ENCODE measurements at regions not wholly inside any gene's neighbourhood (a gene's known extent, or its start where the extent isn't known, plus 50 kb on each side); places are given as distances from the start of the nearest gene placed in this dataset.
"Not testable (repeated sequence)": the region's sequence is repeated elsewhere in the genome, so short reads cannot be mapped to it uniquely, and the experiment has no call there.

DNA sequence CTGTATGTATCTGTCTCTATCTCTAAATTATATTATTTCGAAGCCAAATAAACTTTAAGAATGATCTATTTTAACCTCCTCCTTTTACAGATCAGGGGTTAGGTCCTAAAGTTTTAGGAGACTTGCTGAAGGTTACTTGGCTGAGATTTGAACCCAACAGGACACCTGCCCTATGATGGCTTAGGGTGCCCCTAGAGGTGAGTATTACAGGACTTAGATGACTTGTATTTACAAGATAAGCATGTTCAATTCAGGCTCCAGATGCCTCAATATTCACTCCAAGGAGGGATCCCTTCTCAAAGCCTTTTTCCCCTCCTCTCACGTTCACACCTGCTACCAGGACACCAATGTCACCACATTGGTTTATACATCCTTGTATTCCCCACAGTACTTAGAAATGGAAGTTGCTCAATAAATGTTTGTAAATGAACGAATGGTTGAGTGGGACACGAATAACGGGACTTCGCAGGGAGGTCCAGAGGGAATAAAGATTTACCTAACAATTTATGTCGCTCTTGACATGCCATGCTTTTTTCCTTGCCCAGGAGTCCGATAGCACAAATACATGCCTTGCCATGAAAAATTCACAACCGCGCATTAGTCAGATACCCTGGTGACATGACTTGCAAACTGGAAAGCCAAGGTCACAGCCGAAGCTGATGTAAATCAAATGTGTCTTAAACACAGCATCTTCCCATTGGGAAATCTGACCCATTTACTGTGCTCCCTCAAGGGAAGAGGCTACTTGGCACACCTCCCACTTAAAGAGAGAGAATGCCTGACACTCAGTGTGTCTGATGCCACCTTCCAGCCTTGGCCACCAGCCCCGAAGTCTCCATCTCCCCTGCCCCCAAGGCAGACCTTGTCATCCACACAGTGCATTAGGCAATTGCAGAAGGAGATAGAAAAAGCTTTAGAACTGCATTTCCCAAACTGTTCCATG, 872.2 kb upstream of the AUTS2 start:
- intact Hi-C loops (cut with DNase I): no loop called here
- Histone ChIP-seq H3K27ac (no peak overlapping the region), H3K36me3 (no peaks in the 10 kb centered on the region), H3K9me3 (no peaks in the 10 kb centered on the region), H3K4me1 (peaks cover 0 to under 1% of the 10 kb centered on the region in 2 donors), H3K27me3 (no peaks in the 10 kb centered on the region), H3K4me3 (replicated peaks in 1 of 3) (no peak overlapping the region)
- WGBS, 2 donors: 94 to 95% methylated on average over 12 of the region's 12 CpGs
- TF ChIP-seq, protein P1, sequence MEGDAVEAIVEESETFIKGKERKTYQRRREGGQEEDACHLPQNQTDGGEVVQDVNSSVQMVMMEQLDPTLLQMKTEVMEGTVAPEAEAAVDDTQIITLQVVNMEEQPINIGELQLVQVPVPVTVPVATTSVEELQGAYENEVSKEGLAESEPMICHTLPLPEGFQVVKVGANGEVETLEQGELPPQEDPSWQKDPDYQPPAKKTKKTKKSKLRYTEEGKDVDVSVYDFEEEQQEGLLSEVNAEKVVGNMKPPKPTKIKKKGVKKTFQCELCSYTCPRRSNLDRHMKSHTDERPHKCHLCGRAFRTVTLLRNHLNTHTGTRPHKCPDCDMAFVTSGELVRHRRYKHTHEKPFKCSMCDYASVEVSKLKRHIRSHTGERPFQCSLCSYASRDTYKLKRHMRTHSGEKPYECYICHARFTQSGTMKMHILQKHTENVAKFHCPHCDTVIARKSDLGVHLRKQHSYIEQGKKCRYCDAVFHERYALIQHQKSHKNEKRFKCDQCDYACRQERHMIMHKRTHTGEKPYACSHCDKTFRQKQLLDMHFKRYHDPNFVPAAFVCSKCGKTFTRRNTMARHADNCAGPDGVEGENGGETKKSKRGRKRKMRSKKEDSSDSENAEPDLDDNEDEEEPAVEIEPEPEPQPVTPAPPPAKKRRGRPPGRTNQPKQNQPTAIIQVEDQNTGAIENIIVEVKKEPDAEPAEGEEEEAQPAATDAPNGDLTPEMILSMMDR (IDR thresholded peaks at IDR 0.05): no peak
- no peak for TF ChIP-seq POLR2A (IDR thresholded peaks at IDR 0.05)
- DNase-seq: no peak

DNA sequence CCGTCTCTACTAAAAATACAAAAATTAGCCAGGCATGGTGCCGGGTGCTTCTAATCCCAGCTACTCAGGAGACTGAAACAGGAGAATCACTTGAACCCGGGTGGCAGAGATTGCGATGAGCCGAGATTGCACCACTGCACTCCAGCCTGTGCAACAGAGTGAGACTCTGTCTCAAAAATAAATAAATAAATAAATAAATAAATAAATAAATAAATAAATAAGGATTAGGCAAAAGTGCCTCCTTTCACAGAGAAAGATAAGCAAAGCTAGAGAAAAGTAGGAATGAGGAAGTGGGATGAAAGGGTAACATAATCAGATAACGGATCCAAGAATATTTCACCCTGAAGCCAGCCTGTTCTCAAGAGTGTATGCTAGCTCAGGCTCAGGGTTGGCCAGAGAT, 869.6 kb upstream of the AUTS2 start:
- H3K36me3 ChIP-seq; H3K27ac ChIP-seq; DNase-seq; H3K27me3 ChIP-seq; intact Hi-C loops (cut with DNase I); H3K4me3 ChIP-seq (replicated peaks in 1 of 3); H3K9me3 ChIP-seq: not testable (repeated sequence)
- 68 to 69% methylated on average over 6 of the region's 6 CpGs for WGBS, 2 donors
- peaks cover 4 to 18% of the 10 kb centered on the region in 2 donors for H3K4me1 ChIP-seq

DNA sequence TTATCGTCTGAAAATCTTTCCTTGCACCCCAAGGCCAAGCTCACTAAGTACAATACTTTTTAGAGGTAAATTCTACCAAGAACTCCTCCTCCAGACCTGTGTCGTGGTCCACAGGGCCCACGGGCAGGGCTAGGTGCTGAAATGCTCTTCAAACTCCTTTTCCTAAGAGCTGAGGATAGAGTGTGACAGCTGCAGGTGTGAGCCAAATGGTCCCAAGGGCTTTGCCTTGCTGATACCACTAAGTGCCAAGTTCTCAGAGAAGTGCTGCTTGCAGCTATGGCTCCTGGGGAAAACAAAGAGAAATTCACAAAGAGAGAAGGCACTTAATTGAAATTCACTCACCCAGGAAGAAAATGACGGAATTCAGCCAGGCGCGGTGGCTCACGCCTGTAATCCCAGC, 868.9 kb upstream of the AUTS2 start:
- no peaks in the 10 kb centered on the region for H3K36me3 ChIP-seq
- no peaks in the 10 kb centered on the region for H3K9me3 ChIP-seq
- intact Hi-C loops (cut with DNase I): no loop called here
- 81 to 85% methylated on average over 7 of the region's 7 CpGs for WGBS, 2 donors
- H3K4me3 ChIP-seq (replicated peaks in 1 of 3): no peak overlapping the region
- TF ChIP-seq POLR2A (IDR thresholded peaks at IDR 0.05): no peak
- TF ChIP-seq, protein P1 (IDR thresholded peaks at IDR 0.05): no peak
- H3K4me1 ChIP-seq: peaks cover 4 to 19% of the 10 kb centered on the region in 2 donors
- H3K27me3 ChIP-seq: no peaks in the 10 kb centered on the region
- H3K27ac ChIP-seq: no peak overlapping the region
- no peak for DNase-seq

DNA sequence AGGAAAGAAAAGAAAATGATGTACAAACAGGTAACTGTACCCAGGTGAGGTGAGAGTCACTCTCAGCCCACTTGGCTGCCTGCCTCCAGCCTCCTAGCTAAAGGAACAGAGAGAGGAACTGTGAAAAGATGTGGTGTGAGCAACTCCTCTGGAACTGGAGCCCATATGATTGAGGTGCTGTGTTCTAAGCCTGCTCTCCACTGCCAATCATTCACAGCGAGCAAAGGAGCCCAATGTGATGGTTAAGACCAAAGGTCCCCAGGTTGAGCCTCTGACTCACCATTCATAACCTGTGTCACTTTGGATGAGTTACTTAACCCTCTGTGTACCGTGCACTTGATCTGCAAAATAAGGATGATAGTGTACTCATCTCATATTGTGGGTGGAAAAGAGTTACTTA, 868.1 kb upstream of the AUTS2 start:
- H3K27ac ChIP-seq: no peak overlapping the region
- intact Hi-C loops (cut with DNase I): no loop called here
- no peaks in the 10 kb centered on the region for H3K36me3 ChIP-seq
- peaks cover 4 to 19% of the 10 kb centered on the region in 2 donors for H3K4me1 ChIP-seq
- no peaks in the 10 kb centered on the region for H3K27me3 ChIP-seq
- WGBS, 2 donors: 81 to 85% methylated on average over 2 of the region's 2 CpGs
- no peak for DNase-seq
- H3K9me3 ChIP-seq: no peaks in the 10 kb centered on the region
- no peak for TF ChIP-seq POLR2A (IDR thresholded peaks at IDR 0.05)
- TF ChIP-seq, protein P1 (IDR thresholded peaks at IDR 0.05): no peak
- H3K4me3 ChIP-seq (replicated peaks in 1 of 3): no peak overlapping the region

DNA sequence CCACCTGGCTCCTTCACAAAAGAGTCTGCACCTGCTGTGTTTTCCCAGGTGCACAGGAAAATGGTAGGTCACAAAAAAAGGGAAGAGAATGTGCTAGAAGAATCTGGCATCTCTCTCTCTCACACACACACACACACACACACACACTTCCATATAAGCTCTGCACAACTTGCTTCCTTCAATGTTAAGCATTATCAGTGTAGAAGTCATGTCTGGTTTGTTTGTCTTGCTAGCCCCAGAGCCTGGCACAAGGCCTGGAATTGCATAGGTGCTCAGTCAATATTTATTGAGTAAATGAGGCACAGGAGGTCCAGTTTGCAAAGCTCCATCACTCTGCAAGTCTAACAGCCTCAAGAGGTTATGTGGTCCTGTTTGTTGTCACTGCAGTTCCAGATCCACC, 867.3 kb upstream of the AUTS2 start:
- intact Hi-C loops (cut with DNase I): no loop called here
- DNase-seq: peak; percentile 42 to 50

More for the DNA sequence above, 867.3 kb upstream of the AUTS2 start:
- H3K9me3 ChIP-seq: no peaks in the 10 kb centered on the region
- peaks cover 4 to 19% of the 10 kb centered on the region in 2 donors for H3K4me1 ChIP-seq
- TF ChIP-seq POLR2A (IDR thresholded peaks at IDR 0.05): no peak
- TF ChIP-seq, protein P1 (IDR thresholded peaks at IDR 0.05): no peak
- H3K27ac ChIP-seq: peak overlapping the region in 1 of 3 donors; percentile 7
- no peaks in the 10 kb centered on the region for H3K27me3 ChIP-seq
- H3K36me3 ChIP-seq: no peaks in the 10 kb centered on the region
- H3K4me3 ChIP-seq (replicated peaks in 1 of 3): no peak overlapping the region
